ENCODE measurements at regions not wholly inside any gene's neighbourhood (a gene's known extent, or its start where the extent isn't known, plus 50 kb on each side); places are given as distances from the start of the nearest gene placed in this dataset.
A peak's percentile ranks its signal among the peaks of the same experiment; 100 is the strongest.
"Not testable (repeated sequence)": the region's sequence is repeated elsewhere in the genome, so short reads cannot be mapped to it uniquely, and the experiment has no call there.

GRCh38 chr6:104509355-104509754 lies 350.4 kb downstream of the HACE1 start:
- DNase-seq = no peak

DNA sequence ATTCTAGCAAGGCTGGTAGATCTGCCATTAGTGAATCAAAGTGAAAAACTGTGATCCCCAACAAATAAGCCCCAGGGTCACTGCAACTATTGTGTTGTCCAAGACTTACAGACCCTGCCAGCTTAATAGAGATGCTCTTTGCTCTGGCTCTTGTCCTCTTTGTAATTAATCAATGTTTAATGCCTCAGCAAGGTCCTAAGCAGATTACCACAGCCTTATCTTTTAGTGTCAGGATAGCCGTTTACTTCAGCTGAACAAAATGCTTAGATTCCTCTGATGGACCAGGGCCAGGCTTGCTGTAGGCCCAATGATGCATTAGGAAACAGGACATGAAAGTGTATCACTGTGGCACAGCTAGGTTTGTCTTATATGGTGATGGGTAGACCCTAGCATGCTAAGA lies 353.3 kb downstream of the HACE1 start:
- DNase-seq = no peak

DNA sequence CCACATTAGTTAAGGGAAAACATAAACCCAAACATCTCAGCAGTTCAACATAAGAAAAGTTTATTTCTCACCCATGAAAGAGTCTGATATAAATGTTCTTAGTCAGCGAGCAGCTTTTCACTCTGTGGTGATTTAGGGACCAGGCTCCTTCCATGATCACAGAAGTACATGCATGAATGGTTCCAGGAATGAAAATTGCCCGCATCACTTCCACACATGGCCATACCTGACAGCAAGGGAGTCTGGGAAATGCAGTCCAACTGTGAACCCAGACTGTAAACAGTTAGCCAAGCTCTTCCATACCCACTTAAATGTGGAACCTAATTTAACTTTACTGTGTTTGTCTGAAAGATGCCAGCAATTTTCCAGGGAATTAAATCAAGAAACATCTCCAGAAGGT lies 353.9 kb downstream of the HACE1 start:
- DNase-seq = no peak

GRCh38 chr6:104500265-104500664 lies 359.5 kb downstream of the HACE1 start:
- DNase-seq = no peak

DNA sequence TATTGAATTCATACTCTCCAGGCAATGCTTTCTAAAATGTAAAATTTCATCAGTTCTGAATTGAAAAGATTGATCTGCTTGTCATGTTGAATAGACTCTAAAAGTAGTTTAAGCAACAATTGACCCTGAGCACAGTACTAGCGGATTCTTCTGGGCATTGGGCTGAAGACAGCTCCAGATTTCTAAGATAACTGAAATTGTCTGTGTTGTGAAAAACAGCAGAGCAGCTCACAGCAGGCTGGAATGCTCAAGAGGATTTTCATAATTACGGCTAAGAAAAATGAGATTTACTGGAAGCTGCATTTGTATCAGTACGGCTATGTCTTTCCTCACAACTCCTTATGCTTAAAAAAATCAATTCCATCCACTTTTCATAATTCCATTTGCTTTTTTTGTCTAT lies 373.7 kb downstream of the HACE1 start:
- no peak for DNase-seq

GRCh38 chr6:104484626-104485025 lies 375.1 kb downstream of the HACE1 start:
- no peak for DNase-seq

DNA sequence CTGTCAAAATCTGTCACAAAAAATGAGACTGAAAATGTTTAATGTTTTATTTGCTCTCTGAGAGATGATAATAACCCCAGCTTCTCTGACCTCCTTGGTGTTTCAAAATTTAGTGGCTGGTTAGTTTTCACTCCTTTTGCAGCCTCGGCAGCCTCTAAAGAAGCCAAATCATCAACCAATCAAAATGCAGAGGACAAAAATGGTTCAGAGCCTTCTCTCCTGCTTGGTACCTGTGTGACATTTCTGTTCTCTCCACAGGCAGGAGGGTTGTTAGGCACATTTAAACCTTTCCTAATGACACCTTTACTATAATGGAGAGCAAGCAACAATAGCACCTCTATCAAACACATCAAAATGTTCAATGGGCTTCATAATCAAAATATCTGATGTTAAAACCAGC lies 375.5 kb downstream of the HACE1 start:
- DNase-seq = no peak

- DNase-seq = no peak
Observed at GRCh38 chr6:104483225-104483834, 376.4 kb downstream of the HACE1 start.

GRCh38 chr6:104477569-104477968 lies 382.1 kb downstream of the HACE1 start:
- DNase-seq = no peak

DNA sequence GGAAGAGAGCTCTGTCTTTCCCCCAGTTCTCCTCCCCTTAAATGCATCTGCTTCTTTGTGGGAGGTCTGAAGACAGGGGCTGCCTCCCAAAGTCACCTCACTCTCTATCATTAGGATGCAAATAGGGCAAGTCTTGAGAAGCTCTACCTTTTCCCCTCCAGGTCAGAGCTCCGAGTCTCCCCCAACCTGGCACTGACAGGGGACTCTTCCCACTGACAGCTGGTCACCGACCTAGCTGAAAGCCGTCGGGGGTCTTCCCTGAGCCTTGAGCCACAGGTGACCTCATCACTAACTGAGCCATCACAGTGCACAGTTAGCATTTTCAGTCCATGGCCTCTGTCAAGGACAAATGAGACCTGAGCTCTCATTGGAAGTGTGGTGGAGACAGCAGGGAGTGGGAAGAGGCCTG lies 386.7 kb downstream of the HACE1 start:
- no peak for DNase-seq

- peak in 1 of 51 donors; percentile 2 for DNase-seq
Observed at GRCh38 chr6:104472021-104472901, 387.5 kb downstream of the HACE1 start.

- DNase-seq = no peak
Observed at GRCh38 chr6:104466306-104466705, 393.4 kb downstream of the HACE1 start.

- DNase-seq = no peak
Observed at GRCh38 chr6:104462811-104463599, 396.7 kb downstream of the HACE1 start.

- DNase-seq = no peak
Observed at GRCh38 chr6:104460738-104461483, 398.8 kb downstream of the HACE1 start.

- DNase-seq = no peak
Observed at GRCh38 chr6:104459543-104459942, 400.2 kb downstream of the HACE1 start.

DNA sequence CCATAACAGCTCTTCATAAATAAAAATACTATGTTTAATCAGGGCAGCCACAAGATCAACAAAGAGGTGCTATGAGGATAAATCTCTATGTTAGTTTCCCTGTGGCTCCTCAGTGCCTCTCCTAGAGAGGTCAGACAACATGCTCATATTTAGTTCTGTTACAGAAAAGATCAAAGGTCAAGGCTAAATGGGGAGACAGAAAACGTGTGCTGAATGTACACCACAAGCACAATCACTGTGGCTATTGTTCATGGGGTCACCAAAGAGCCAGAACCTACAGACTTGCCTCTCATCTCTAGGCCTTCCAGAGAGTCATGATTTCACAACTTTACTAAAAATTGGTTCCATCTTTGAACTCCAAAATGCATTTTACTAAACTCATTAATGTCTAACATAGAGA lies 409.8 kb downstream of the HACE1 start:
- no peak for DNase-seq

DNA sequence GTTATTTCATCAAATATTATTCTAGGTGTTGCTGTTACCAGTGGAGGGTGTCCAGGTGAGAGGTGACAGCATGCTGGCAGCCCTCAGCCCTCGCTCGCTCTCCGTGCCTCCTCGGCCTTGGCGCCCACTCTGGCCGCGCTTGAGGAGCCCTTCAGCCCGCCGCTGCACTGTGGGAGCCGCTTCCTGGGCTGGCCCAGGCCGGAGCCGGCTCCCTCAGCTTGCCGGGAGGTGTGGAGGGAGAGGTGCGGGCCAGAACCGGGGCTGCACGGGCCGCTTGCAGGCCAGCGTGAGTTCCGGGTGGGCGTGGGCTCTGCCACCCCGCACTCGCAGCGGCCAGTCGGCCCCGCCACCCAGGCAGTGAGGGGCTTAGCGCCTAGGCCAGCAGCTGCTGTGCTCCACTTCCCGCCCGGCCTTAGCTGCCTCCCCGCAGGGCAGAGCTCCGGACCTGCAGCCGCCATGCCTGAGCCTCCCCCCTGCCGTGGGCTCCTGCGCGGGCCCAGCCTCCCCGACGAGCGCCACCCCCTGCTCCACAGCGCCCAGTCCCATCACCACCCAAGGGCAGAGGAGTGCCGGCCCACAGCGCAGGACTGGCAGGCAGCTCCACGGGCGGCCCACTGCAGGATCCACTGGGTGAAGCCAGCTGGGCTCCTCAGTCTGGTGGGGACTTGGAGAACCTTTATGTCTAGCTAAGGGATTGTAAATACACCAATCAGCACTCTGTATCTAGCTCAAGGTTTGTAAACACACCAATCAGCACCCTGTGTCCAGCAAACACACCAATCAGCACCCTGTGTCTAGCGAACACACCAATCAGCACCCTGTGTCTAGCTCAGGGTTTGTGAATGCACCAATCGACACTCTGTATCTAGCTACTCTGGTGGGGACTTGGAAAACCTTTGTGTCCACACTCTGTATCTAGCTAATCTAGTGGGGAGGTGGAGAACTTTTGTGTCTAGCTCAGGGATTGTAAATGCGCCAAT lies 413.3 kb downstream of the HACE1 start:
- not testable (repeated sequence) for DNase-seq

- DNase-seq = no peak
Observed at GRCh38 chr6:104434519-104434918, 425.2 kb downstream of the HACE1 start.

- no peak for DNase-seq
Observed at GRCh38 chr6:104431096-104431495, 428.6 kb downstream of the HACE1 start.

- DNase-seq = no peak
Observed at GRCh38 chr6:104428184-104428583, 431.5 kb downstream of the HACE1 start.
